Stimulated activated naive CD8-positive, alpha-beta T cell treated with anti-CD3 and anti-CD28 coated beads, Interleukin-15, Interleukin-2, amounts not matched to agents 100 ng/mL and 50 ng/mL, for 24 hours (primary cell): ENCODE measurements at regions not wholly inside any gene's neighbourhood (a gene's known extent, or its start where the extent isn't known, plus 50 kb on each side); places are given as distances from the start of the nearest gene placed in this dataset.

ENCODE experiments used
- H3K27ac Mint-ChIP-seq: one replicate; pipeline ENCODE4 v1.8.0; 2021; ENCODE audit warnings: mild to moderate bottlenecking, mixed read lengths
- H3K27me3 Mint-ChIP-seq: one replicate; pipeline ENCODE4 v1.8.0; 2021; ENCODE audit warnings: mixed read lengths
- H3K36me3 Mint-ChIP-seq: one replicate; pipeline ENCODE4 v1.8.0; 2021; ENCODE audit warnings: low read depth, mixed read lengths
- H3K4me1 Mint-ChIP-seq: one replicate; pipeline ENCODE4 v1.8.0; 2021; ENCODE audit warnings: low read depth, mixed read lengths
- H3K4me3 Mint-ChIP-seq: one replicate; pipeline ENCODE4 v1.8.0; 2021; ENCODE audit warnings: mild to moderate bottlenecking, mixed read lengths
- H3K9me3 Mint-ChIP-seq: one replicate; pipeline ENCODE4 v1.8.0; 2021; ENCODE audit warnings: mixed read lengths

GRCh38 chr13:64925727-64926126 is 2304.4 kb downstream of the PCDH9 start:
- Mint-ChIP-seq H3K36me3 (no peaks in the 10 kb centered on the region), H3K9me3 (no peaks in the 10 kb centered on the region), H3K4me3 (no peak overlapping the region), H3K27ac (no peak overlapping the region), H3K27me3 (no peaks in the 10 kb centered on the region), H3K4me1 (no peaks in the 10 kb centered on the region)

DNA sequence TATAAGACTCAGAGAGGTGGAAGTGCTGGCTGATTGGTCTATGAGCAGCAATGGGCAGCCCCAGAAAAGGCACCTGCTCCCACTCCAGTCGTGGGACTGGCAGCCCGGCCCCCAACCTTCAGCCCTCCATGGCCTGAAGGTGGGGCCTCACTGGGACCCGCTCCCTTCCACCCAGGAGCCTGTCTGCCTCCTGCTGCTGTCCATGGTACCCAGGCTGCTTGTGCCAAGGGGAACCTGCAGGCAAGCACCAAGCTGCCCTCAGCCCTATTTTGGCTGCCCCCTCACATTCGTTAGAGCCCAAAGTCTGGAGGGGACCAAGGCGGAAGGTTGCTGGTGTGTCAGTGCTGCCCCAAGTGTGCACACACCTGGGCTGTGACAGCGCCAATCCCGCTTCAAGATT is 2304.9 kb downstream of the PCDH9 start:
- H3K9me3 Mint-ChIP-seq: no peaks in the 10 kb centered on the region
- no peak overlapping the region for H3K4me3 Mint-ChIP-seq
- H3K36me3 Mint-ChIP-seq: no peaks in the 10 kb centered on the region
- H3K4me1 Mint-ChIP-seq: no peaks in the 10 kb centered on the region
- H3K27ac Mint-ChIP-seq: no peak overlapping the region
- no peaks in the 10 kb centered on the region for H3K27me3 Mint-ChIP-seq

- no peaks in the 10 kb centered on the region for H3K4me1 Mint-ChIP-seq
- H3K4me3 Mint-ChIP-seq: no peak overlapping the region
- no peaks in the 10 kb centered on the region for H3K27me3 Mint-ChIP-seq
- no peak overlapping the region for H3K27ac Mint-ChIP-seq
- H3K36me3 Mint-ChIP-seq: no peaks in the 10 kb centered on the region
- no peaks in the 10 kb centered on the region for H3K9me3 Mint-ChIP-seq
Observed at GRCh38 chr13:64924401-64924800, 2305.7 kb downstream of the PCDH9 start.

- H3K4me3 Mint-ChIP-seq: no peak overlapping the region
- H3K27ac Mint-ChIP-seq: no peak overlapping the region
- peaks cover 7% of the 10 kb centered on the region for H3K9me3 Mint-ChIP-seq
- no peaks in the 10 kb centered on the region for H3K4me1 Mint-ChIP-seq
- no peaks in the 10 kb centered on the region for H3K27me3 Mint-ChIP-seq
- H3K36me3 Mint-ChIP-seq: no peaks in the 10 kb centered on the region
Observed at GRCh38 chr13:64917566-64917965, 2312.6 kb downstream of the PCDH9 start.

DNA sequence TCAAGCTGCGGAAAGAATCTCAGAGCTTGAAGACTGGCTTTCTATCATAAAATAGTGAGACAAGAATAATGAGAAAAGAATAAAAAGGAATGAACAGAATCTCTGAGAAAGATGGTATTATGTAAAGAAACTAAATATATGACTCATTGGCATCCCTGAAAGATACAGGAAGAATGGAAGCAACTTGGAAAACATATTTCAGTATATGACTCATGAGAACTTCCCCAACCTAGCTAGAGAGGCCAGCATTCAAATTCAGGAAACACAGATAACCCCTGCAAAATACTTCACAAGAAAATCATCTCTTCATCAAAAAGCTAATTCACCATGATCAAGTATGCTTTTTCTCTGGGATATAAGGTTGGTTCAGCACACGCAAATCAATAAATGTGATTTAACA is 2318.0 kb downstream of the PCDH9 start:
- Mint-ChIP-seq H3K9me3 (peaks cover 14% of the 10 kb centered on the region), H3K27ac (no peak overlapping the region), H3K4me1 (no peaks in the 10 kb centered on the region), H3K27me3 (no peaks in the 10 kb centered on the region), H3K36me3 (no peaks in the 10 kb centered on the region), H3K4me3 (no peak overlapping the region)

DNA sequence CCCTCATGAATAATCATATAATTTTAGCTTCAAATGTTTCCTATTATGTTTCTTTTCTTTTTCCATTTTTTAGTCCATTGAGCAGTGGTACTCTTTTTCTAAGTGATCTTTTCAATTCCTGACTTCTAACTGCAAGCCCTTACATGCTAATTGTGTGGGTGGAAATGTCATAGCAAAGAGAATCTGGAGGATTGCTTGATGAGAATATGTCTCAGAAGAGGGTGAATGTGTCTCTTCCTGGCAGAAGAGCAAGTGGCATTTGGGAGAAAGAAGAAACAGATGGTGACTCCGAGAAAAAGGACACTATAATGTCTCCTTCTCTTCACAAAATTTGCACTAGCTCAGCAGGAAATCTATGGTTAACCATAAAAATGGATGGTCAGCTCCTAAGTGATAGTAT is 2320.0 kb downstream of the PCDH9 start:
- Mint-ChIP-seq H3K27ac (no peak overlapping the region), H3K4me1 (no peaks in the 10 kb centered on the region), H3K4me3 (no peak overlapping the region), H3K27me3 (no peaks in the 10 kb centered on the region), H3K9me3 (peaks cover 8% of the 10 kb centered on the region), H3K36me3 (no peaks in the 10 kb centered on the region)

GRCh38 chr13:64909184-64909583 is 2321.0 kb downstream of the PCDH9 start:
- no peaks in the 10 kb centered on the region for H3K36me3 Mint-ChIP-seq
- H3K27ac Mint-ChIP-seq: no peak overlapping the region
- no peaks in the 10 kb centered on the region for H3K4me1 Mint-ChIP-seq
- no peak overlapping the region for H3K4me3 Mint-ChIP-seq
- H3K27me3 Mint-ChIP-seq: no peaks in the 10 kb centered on the region
- H3K9me3 Mint-ChIP-seq: peaks cover 8% of the 10 kb centered on the region

GRCh38 chr13:64900039-64900438 is 2330.1 kb downstream of the PCDH9 start:
- Mint-ChIP-seq H3K4me3 (no peak overlapping the region), H3K9me3 (peaks cover 14% of the 10 kb centered on the region), H3K4me1 (no peaks in the 10 kb centered on the region), H3K27me3 (no peaks in the 10 kb centered on the region), H3K36me3 (no peaks in the 10 kb centered on the region), H3K27ac (no peak overlapping the region)

DNA sequence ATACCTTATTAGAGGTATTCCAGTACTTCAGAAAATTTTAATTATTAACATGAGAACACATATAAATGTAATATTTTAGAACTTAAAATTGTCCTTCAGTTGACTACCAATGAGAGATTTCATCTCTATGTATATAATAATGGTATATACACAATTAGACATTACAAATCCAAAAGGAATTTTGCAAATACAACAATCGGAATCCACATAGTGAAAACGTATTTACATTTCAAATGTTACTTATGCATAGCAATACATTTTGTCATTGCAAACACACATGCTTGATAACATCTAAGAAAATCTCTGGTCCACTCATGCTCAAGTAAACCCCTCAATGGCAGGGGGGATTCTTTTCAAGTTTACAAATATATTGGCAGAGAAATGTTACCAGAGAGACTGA is 2345.2 kb downstream of the PCDH9 start:
- Mint-ChIP-seq H3K4me3 (no peak overlapping the region), H3K27me3 (no peaks in the 10 kb centered on the region), H3K27ac (no peak overlapping the region), H3K36me3 (no peaks in the 10 kb centered on the region), H3K9me3 (no peaks in the 10 kb centered on the region), H3K4me1 (no peaks in the 10 kb centered on the region)

GRCh38 chr13:64877176-64877575 is 2353.0 kb downstream of the PCDH9 start:
- Mint-ChIP-seq H3K4me1 (no peaks in the 10 kb centered on the region), H3K27me3 (no peaks in the 10 kb centered on the region)

DNA sequence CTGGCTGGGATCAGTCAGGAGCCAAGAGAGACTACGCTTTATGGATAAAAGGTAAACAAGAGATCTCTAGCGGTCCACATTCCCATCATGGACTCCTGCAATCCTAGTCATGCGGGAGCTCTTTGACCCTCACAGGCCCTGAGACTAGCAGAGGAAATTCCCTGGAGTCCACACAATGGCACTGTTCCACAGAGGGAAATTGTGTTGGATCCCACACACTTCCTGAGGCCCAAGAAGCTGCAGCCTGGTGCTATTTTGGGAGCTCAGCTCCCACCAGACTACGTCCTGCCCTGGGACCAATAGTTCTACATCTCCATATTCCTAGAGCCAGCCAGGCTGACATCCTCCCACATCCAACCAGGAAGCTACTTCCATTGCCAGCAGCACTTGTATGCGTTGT is 2358.4 kb downstream of the PCDH9 start:
- Mint-ChIP-seq H3K27ac (no peak overlapping the region), H3K4me1 (no peaks in the 10 kb centered on the region), H3K4me3 (no peak overlapping the region), H3K27me3 (no peaks in the 10 kb centered on the region), H3K9me3 (peaks cover 3% of the 10 kb centered on the region), H3K36me3 (no peaks in the 10 kb centered on the region)

More at GRCh38 chr13:64877176-64877575, 2353.0 kb downstream of the PCDH9 start:
- Mint-ChIP-seq H3K36me3 (no peaks in the 10 kb centered on the region), H3K9me3 (no peaks in the 10 kb centered on the region), H3K27ac (no peak overlapping the region), H3K4me3 (no peak overlapping the region)

DNA sequence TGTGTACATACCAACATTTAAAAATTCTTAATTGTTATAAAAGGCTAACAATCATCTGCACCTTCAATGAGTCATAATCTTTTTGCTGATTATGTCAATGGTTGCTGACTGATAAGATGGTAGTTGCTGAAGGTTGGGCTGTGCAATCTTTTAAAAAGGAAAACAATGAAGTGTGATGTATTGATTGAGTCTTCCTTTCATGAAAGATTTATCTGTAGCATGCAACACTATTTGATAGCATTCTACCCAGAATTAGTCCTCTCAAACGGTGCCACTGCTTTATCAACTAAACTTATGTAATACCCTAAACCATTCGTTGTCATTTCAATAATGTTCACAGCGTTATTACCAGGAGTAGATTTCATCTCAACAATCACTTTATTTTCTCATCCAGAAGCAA is 2360.6 kb downstream of the PCDH9 start:
- Mint-ChIP-seq H3K4me1 (no peaks in the 10 kb centered on the region), H3K9me3 (peaks cover 3% of the 10 kb centered on the region), H3K27me3 (no peaks in the 10 kb centered on the region), H3K4me3 (no peak overlapping the region), H3K27ac (no peak overlapping the region), H3K36me3 (no peaks in the 10 kb centered on the region)

- peaks cover 3% of the 10 kb centered on the region for H3K9me3 Mint-ChIP-seq
- H3K36me3 Mint-ChIP-seq: no peaks in the 10 kb centered on the region
- no peak overlapping the region for H3K4me3 Mint-ChIP-seq
- H3K27me3 Mint-ChIP-seq: no peaks in the 10 kb centered on the region
- H3K27ac Mint-ChIP-seq: no peak overlapping the region
- H3K4me1 Mint-ChIP-seq: no peaks in the 10 kb centered on the region
Observed at GRCh38 chr13:64867856-64868255, 2362.3 kb downstream of the PCDH9 start.

- Mint-ChIP-seq H3K27ac (no peak overlapping the region), H3K9me3 (peaks cover 6% of the 10 kb centered on the region), H3K4me3 (no peak overlapping the region), H3K27me3 (no peaks in the 10 kb centered on the region), H3K4me1 (no peaks in the 10 kb centered on the region), H3K36me3 (no peaks in the 10 kb centered on the region)
Observed at GRCh38 chr13:64866331-64866730, 2363.8 kb downstream of the PCDH9 start.

DNA sequence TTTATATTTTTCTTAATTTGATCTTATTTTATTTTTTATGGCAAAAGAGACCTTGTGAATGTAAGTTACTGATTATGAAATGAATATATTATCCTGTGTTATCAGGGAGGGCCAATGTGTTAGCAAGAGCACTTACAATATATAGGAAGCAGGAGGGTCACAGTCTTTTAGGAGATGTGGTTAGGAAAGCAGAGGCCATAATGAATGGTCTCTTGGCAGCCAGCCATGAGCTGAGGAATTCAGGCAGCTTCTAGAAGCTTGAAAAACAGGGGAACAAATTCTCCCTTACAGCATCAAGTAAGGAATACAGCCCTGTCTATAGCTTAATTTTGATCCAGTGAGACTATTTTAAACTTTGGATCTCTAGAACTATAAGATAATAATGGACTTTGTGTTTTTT is 2374.6 kb downstream of the PCDH9 start:
- Mint-ChIP-seq H3K4me3 (no peak overlapping the region), H3K27ac (no peak overlapping the region), H3K9me3 (peaks cover 10% of the 10 kb centered on the region), H3K27me3 (no peaks in the 10 kb centered on the region), H3K4me1 (no peaks in the 10 kb centered on the region), H3K36me3 (no peaks in the 10 kb centered on the region)

DNA sequence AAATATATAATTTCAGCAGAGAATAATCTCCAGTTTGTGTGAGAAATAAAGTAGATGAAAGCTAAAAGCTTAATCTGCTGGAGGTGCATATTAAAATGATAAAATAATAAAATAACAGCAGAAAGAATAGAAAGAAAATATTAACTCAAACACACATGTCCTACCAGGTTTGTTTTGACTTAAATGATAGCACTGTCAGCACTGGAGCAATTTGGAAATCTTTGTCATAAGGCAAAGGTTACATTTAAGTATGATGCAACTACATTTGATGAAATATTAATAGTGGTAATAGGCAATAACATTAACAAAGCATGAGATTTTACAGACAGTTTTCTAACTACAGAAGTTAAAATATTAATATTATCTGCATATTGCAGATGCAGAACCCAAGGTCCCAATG is 2380.1 kb downstream of the PCDH9 start:
- Mint-ChIP-seq H3K36me3 (no peaks in the 10 kb centered on the region), H3K4me3 (no peak overlapping the region), H3K27me3 (no peaks in the 10 kb centered on the region), H3K9me3 (peaks cover 5% of the 10 kb centered on the region), H3K4me1 (no peaks in the 10 kb centered on the region), H3K27ac (no peak overlapping the region)

DNA sequence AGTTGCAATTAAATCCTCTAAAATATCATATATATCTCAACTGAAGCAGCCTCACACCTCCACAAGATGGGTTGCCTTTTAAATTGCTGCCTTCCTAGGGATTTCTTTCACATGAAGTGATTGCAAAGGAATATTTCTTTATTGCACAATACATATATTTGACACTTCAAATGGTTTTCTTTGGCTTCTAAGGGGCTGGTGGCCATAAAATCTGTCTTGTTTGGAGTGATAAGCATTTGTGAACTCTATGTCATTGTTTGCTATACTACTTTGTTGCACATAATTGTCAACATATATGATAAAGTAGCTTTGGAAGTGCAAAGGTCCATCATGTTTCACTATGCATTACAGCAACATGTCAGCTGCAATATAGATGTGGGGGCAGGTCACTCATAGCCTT is 2380.9 kb downstream of the PCDH9 start:
- Mint-ChIP-seq H3K27ac (no peak overlapping the region), H3K27me3 (no peaks in the 10 kb centered on the region), H3K36me3 (no peaks in the 10 kb centered on the region), H3K9me3 (peaks cover 5% of the 10 kb centered on the region), H3K4me1 (no peaks in the 10 kb centered on the region), H3K4me3 (no peak overlapping the region)
